ENCODE measurements at regions not wholly inside any gene's neighbourhood (a gene's known extent, or its start where the extent isn't known, plus 50 kb on each side); places are given as distances from the start of the nearest gene placed in this dataset.

GRCh38 chr12:89927226-89927698, 218.6 kb upstream of the ATP2B1 start:
- DNase-seq (ENCODE audit: low read depth), result no peak

- DNase-seq (ENCODE audit: low read depth), result no peak
Observed at GRCh38 chr12:89924191-89924590, 215.6 kb upstream of the ATP2B1 start.

DNA sequence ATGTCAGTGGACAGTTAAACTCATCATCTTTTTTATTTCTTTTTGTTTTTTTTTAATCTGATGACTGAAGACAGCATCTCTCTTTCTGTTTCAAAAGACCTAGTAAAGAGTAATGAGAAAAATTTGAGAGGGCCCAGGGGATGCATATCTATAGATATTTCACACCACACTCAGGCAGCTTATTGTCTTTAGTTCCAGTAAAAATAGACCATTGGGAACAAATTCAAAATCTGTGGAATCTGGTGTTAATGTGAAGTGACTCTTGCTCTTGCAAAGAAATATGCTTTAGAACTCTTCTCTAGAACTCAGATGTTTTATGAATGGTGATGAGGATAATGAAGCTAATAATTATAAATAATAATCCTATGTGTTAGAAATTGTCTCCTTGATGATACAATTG, 214.5 kb upstream of the ATP2B1 start:
- no peak for DNase-seq (ENCODE audit: low read depth)

DNA sequence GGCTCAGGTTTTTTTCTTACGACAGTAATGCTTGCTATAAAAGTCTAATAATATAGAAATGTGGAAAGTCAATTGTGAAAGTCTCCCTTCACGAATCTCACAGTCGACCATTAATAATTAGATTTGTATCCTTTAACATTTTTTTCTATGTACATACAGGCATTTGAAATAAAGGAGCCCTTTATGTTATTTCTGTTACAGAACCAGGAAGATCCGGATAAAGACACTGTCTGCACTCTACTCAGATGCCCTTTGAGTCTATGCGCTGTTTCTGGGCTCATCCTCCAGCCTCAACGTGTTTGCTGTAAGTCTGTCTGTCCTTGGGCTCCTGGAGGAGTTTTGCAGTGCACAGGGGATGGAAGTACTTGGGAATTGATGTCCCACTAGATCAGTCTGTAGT, 212.2 kb upstream of the ATP2B1 start:
- DNase-seq (ENCODE audit: low read depth), result no peak

GRCh38 chr12:89919241-89919906, 210.7 kb upstream of the ATP2B1 start:
- no peak for DNase-seq (ENCODE audit: low read depth)

- DNase-seq (ENCODE audit: low read depth), result no peak
Observed at GRCh38 chr12:89918172-89918846, 209.7 kb upstream of the ATP2B1 start.

DNA sequence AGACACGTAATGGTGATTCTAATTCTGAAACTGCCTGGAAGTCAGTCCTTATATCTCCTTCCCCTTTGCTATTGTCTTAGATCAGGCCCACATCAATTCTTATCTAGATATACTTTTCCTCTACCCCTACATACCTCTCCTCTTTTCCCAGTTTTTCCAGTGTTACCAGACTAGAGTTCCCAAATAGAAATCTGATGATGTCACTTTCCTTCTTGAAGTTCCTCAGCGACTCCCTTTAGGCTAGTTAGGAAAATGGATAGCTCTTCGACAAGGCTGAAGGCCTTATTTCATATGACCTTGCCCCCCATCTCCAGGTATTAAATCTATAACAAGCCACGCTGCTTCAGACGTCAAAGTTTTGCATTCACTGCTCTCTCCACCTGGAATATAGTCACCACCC, 201.1 kb upstream of the ATP2B1 start:
- DNase-seq (ENCODE audit: low read depth), result no peak

- no peak for DNase-seq (ENCODE audit: low read depth)
Observed at GRCh38 chr12:89907659-89908058, 199.0 kb upstream of the ATP2B1 start.

- no peak for DNase-seq (ENCODE audit: low read depth)
Observed at GRCh38 chr12:89906824-89907223, 198.2 kb upstream of the ATP2B1 start.

DNA sequence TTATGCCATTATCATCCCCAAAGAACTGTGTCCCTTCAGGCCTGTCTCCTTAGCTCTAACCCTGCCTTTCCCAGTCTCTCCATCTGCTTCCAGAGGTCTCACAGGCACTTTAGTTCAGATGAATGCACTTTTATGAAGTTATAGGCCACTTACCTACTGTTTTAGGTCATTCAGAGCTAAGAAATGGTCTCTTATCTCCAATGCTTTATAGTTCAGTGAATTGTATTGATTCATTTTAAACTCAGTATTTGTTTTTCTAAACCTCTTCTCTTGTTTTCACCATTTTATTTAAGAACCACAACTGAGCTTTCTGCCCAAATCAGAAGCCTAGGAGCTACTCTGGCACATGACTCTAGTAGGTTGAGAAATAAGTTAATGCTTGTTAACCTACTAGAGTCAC, 197.5 kb upstream of the ATP2B1 start:
- DNase-seq (ENCODE audit: low read depth), result no peak

DNA sequence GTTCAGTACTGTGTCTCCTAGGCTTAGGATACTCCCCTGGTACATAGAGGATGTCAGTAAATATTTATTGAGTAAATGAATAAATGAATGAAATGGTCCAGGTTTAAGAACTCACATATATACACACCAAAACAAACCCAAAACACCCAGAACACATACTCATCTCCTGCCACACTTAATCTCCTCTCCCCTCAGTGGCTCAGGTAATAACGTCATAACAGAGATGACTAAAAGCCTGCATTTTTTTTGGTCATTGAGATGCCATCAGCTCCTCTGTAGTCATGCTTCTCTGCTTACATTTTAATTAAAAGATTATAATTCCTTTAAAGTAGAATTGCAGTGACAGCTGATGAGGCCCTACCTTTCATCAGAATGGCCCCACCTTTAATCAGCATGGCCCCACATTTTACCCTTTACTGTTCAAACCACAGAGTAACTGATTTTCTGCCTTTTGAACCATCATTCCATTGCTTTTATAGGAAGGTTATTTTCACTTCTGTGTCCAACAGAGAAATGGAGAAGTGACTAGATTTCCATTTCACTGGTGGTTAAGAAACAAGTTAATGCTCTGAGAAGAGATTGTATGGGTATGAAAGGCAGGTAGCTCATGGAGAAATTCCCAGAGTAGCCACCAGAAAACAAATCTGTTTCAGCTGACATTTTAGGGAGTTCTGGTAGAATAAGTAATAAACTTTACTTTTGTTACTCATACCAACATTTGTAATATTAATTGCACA, 193.4 kb upstream of the ATP2B1 start:
- no peak for DNase-seq (ENCODE audit: low read depth)

GRCh38 chr12:89901319-89901718, 192.7 kb upstream of the ATP2B1 start:
- DNase-seq (ENCODE audit: low read depth), result no peak

DNA sequence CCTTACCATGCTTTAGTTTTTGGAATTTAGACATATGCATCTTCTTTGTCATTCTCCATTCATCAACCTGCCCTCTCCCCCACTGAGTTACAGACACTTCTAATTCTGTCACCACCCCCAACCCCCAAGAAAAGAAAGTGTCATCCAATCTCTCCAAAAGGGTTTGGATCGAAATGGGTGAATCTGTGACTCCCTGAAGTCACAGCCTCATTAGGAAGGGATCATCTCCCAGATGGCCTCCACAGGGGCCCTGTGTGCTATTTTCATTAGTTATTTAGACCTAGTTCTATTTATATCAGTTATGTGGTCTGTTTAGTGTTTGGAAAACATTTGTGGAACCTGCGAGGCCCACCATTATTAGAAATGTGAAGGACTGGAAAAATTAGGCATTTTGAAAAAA, 191.0 kb upstream of the ATP2B1 start:
- no peak for DNase-seq (ENCODE audit: low read depth)

DNA sequence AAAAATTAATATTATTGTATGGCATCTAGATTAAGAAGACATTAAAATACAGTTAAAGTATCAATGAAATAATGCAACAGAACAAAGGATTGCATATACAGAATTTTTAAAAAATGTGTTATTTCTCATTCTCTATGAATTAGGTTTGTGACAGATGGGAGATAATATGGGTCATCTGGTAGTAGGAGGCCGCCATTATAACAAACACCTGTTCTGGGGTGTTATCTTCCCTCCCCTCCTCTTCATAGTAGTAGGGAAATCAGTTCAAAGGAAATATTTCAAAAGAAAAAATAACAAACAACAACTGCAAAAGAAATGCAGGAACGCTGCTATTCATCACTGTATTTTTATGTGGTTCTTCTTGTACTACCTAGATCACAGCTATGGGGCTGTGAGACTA, 187.0 kb upstream of the ATP2B1 start:
- no peak for DNase-seq (ENCODE audit: low read depth)

- no peak for DNase-seq (ENCODE audit: low read depth)
Observed at GRCh38 chr12:89895101-89895500, 186.5 kb upstream of the ATP2B1 start.

DNA sequence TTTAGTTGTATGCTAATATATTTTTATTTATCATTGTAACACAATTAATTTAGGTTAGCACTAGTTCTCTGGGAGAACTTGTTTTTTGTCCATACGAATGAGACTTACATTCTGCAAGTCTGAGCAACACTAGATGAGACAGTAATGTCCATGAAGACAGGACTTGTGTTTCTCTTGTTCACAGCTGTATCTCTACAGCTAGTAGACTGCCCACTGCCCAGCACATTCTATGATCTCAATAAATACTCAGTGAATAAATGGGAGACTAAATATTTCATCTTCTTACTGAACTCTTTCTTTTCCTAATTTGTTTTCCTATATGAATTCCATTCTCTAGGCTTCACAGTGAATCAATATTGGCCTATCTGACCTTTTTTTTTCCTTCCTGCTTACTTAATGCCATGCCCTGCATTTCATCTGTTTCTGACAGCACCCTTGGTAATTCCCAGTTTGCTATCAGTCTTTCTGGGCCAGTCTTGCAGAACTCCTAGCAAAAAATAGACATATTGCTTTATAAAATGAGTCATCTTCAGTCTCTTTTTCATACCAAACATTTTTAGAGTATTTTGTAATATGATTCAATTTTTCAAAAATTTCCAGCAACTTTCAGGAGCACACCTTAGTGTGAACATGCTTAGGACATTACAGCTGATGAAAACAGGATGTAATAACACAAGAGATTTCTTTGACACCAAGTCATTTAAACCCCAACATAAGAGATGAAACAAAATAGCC, 185.5 kb upstream of the ATP2B1 start:
- DNase-seq (ENCODE audit: low read depth), result no peak

GRCh38 chr12:89892436-89892835, 183.8 kb upstream of the ATP2B1 start:
- DNase-seq (ENCODE audit: low read depth), result no peak

GRCh38 chr12:89891933-89892332, 183.3 kb upstream of the ATP2B1 start:
- no peak for DNase-seq (ENCODE audit: low read depth)

DNA sequence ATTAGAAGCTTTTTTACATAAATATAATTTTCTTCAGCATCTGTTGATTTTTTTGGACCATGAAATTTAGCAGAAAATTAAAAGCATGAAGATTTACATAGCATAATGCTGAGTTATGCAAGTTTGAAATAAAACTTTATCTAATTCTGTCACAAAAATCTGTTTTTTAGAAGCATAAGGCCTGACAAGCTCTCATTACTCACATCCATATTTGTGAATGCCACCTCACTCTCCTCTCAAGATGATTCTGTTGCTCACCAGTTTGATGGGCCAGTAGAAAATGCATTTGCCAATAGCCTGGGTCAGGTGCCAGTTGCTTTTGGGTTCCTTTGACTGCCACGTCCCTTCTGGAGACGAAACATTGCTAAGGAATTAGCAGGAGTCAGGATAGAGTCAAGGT, 181.5 kb upstream of the ATP2B1 start:
- no peak for DNase-seq (ENCODE audit: low read depth)

- DNase-seq (ENCODE audit: low read depth), result no peak
Observed at GRCh38 chr12:89889062-89889461, 180.4 kb upstream of the ATP2B1 start.

DNA sequence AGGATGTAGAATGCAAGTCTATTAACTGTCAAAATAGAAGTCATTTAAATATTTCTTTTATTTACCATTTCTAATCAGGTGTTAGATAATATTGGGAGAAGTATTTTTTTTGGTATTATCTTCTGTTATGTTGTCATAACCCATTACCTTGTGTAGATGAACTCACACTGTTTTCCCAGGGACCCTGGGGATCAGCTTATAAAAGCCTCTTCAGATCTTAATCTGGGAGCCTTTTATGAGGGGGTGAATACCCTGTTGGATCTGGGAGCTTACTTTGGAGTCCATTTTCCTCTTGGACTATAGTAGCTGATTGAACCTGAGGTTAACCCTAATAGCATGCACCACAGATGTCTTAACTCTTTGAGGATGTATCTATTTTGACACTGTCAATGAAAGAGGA, 176.3 kb upstream of the ATP2B1 start:
- no peak for DNase-seq (ENCODE audit: low read depth)

DNA sequence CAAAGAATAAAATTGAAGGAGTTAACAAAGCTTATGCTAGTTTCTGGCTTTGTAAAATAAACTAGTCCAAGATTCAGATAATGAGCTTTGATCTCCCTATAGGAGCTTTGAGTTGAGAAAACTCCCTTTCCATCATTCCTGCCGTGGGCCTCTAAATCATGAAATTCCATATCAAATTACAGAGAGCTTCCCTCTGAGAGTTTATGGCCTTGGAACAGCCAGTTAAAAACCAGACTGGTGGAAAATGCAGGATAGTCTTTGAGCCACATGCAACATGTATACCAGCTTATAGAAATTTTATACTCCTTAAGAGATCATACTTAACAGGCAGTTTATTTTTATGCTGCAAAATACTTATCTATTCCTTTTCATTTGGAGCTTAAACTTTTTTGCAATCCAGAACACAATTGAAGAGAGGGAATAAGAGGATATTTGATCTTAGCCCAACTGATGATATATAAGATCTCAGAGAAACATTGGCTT, 175.8 kb upstream of the ATP2B1 start:
- no peak for DNase-seq (ENCODE audit: low read depth)
